ENCODE measurements at regions not wholly inside any gene's neighbourhood (a gene's known extent, or its start where the extent isn't known, plus 50 kb on each side); places are given as distances from the start of the nearest gene placed in this dataset.

DNA sequence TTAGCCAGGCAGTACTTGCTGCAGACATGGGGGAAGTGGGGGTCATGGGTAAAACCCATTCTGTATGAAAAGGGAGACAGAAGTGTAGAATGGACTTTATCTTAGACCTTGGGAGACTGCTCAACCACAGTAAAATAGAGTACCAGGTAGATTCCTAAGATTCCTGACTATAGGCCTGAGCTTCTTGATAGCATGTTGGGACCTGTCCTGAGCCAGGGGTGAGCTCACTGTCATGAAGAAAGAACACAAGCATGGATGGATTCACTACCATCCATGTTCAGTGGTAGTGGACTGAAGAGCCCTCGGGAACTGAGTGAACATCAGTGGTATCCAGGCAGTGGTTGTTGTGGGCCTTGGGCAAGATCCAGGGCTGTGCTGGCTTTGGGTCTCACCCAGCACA, 1003.8 kb downstream of the TMTC2 start:
- Histone ChIP-seq H3K4me3 (ENCODE audit: extremely low read depth, insufficient read depth, low read length, poor library complexity, severe bottlenecking) (no peak overlapping the region), H3K36me3 (ENCODE audit: control insufficient read depth, insufficient read depth, low read length) (no peaks in the 10 kb centered on the region), H3K4me1 (ENCODE audit: control insufficient read depth, insufficient read depth, low read length, poor library complexity, severe bottlenecking) (no peaks in the 10 kb centered on the region), H3K9me3 (ENCODE audit: control insufficient read depth, low read length) (no peaks in the 10 kb centered on the region), H3K27ac (ENCODE audit: low read depth, low read length, severe bottlenecking) (no peak overlapping the region)
- 80 to 100% methylated on average over 1 of the region's 1 CpG for WGBS, 2 experiments (ENCODE audit: insufficient coverage in 2 of 2)

DNA sequence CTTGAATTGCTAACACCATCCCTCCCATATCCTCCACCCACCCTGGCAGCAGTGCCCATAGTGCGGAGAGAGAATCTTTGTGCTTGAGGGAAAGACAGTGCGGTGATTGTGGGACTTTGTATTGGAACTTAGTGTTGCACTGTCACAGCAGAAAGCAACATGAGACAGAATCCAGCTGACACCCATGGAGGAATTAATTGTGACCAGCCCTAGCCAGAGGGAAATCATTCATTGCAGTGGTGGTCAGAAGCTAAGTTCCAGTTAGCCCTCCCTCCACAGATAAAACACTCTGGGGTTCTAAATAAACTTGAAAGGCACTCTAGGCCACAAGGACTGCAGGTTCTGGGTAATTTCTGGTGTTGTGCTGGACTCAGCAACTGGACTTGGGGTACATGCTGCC, 1002.6 kb downstream of the TMTC2 start:
- H3K4me1 ChIP-seq (ENCODE audit: control insufficient read depth, insufficient read depth, low read length, poor library complexity, severe bottlenecking): no peaks in the 10 kb centered on the region
- 84% methylated on average over 2 of the region's 2 CpGs; no CpG with 5 or more reads in 1 of the 2 experiments for WGBS, 2 experiments (ENCODE audit: insufficient coverage in 2 of 2)
- no peaks in the 10 kb centered on the region for H3K36me3 ChIP-seq (ENCODE audit: control insufficient read depth, insufficient read depth, low read length)
- H3K27ac ChIP-seq (ENCODE audit: low read depth, low read length, severe bottlenecking): no peak overlapping the region
- no peak overlapping the region for H3K4me3 ChIP-seq (ENCODE audit: extremely low read depth, insufficient read depth, low read length, poor library complexity, severe bottlenecking)
- no peaks in the 10 kb centered on the region for H3K9me3 ChIP-seq (ENCODE audit: control insufficient read depth, low read length)

- Histone ChIP-seq H3K4me1 (ENCODE audit: control insufficient read depth, insufficient read depth, low read length, poor library complexity, severe bottlenecking) (no peaks in the 10 kb centered on the region), H3K9me3 (ENCODE audit: control insufficient read depth, low read length) (no peaks in the 10 kb centered on the region), H3K27ac (ENCODE audit: low read depth, low read length, severe bottlenecking) (no peak overlapping the region), H3K36me3 (ENCODE audit: control insufficient read depth, insufficient read depth, low read length) (no peaks in the 10 kb centered on the region), H3K4me3 (ENCODE audit: extremely low read depth, insufficient read depth, low read length, poor library complexity, severe bottlenecking) (no peak overlapping the region)
- WGBS, 2 experiments (ENCODE audit: insufficient coverage in 2 of 2): 84 to 88% methylated on average over 4 to 5 of the region's 5 CpGs
These were observed 990.1 kb downstream of the TMTC2 start for GRCh38 chr12:83676781-83677295.

- WGBS, 2 experiments (ENCODE audit: insufficient coverage in 2 of 2): 91 to 100% methylated on average over 1 of the region's 2 CpGs
- Histone ChIP-seq H3K36me3 (ENCODE audit: control insufficient read depth, insufficient read depth, low read length) (no peaks in the 10 kb centered on the region), H3K4me1 (ENCODE audit: control insufficient read depth, insufficient read depth, low read length, poor library complexity, severe bottlenecking) (no peaks in the 10 kb centered on the region), H3K9me3 (ENCODE audit: control insufficient read depth, low read length) (no peaks in the 10 kb centered on the region), H3K27ac (ENCODE audit: low read depth, low read length, severe bottlenecking) (no peak overlapping the region), H3K4me3 (ENCODE audit: extremely low read depth, insufficient read depth, low read length, poor library complexity, severe bottlenecking) (no peak overlapping the region)
These were observed 980.0 kb downstream of the TMTC2 start for GRCh38 chr12:83666690-83667089.

DNA sequence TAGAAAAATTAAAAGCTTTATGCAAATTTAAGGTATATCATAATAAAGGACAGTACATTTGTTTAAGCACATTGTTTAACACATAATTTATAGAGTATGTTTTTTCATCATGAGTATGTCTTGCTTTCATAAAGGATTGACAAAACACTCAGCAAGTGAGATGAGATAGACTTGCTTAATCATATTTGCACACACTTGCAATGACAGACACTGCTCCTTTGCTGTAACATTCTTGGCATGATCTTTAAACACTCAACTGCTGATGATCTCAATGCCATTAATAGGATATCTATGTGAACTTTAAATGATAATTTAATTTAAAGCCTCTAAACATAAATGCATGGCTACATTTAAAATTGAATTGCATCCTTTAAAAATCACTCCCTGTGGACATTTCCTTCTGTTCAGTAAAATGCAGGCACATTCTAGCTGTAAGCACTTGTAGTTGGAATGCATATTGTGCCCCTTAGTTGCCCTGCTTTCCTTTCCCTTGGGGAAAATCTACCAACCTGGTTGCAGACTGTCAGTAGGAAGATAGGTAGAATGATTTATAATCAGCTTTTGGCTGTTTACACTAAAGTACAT, 979.0 kb downstream of the TMTC2 start:
- H3K4me3 ChIP-seq (ENCODE audit: extremely low read depth, insufficient read depth, low read length, poor library complexity, severe bottlenecking): no peak overlapping the region
- H3K27ac ChIP-seq (ENCODE audit: low read depth, low read length, severe bottlenecking): no peak overlapping the region
- no peaks in the 10 kb centered on the region for H3K9me3 ChIP-seq (ENCODE audit: control insufficient read depth, low read length)
- H3K4me1 ChIP-seq (ENCODE audit: control insufficient read depth, insufficient read depth, low read length, poor library complexity, severe bottlenecking): no peaks in the 10 kb centered on the region
- no peaks in the 10 kb centered on the region for H3K36me3 ChIP-seq (ENCODE audit: control insufficient read depth, insufficient read depth, low read length)

DNA sequence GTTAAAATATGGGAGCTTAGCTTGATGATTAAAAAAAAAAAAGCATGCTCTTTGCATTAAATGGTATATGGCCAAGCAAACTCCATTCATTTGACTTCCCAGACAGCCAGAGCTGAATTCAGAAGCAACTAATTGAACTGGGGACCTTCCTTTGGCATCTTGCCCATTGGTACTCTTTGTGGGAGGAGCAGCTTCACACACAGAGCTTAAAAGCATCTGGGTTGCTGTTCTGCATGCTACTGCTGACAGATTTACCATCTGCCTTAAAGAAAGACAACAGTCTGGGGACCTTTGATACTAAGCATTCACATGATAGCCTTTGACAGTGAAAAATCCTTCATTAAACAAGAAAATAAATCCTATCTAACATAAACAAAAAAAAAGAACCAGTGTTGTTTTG, 977.9 kb downstream of the TMTC2 start:
- H3K36me3 ChIP-seq (ENCODE audit: control insufficient read depth, insufficient read depth, low read length): no peaks in the 10 kb centered on the region
- no peaks in the 10 kb centered on the region for H3K4me1 ChIP-seq (ENCODE audit: control insufficient read depth, insufficient read depth, low read length, poor library complexity, severe bottlenecking)
- H3K9me3 ChIP-seq (ENCODE audit: control insufficient read depth, low read length): no peaks in the 10 kb centered on the region
- no peak overlapping the region for H3K4me3 ChIP-seq (ENCODE audit: extremely low read depth, insufficient read depth, low read length, poor library complexity, severe bottlenecking)
- no peak overlapping the region for H3K27ac ChIP-seq (ENCODE audit: low read depth, low read length, severe bottlenecking)

DNA sequence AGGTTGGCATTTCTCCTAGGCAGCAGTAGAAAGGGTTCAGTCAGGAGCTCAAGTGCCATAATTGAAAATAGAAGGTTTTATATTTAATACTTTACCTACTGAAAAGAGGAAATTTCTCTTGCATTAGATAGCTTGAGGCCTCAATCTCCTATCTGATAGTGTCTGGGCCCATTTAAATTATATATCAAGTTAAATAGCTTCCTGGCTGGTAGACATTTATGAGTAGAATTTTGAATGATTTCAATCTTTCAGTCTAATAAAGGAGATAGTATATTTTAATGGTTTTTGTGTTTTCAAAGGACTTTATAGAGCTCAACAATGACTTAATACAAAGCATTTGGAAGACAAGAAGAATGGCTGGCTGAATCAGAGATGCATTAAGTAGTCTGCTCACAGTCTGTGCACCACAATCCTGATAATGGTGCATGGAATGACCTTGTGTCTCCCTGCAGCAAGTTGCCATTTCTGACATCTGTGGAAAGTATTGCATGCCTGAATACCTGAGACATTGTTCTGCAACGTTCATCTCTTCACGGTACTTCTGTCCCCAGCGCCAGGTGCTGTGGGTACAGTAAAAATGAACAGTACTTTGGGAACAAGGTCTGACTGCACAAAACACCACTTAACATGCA, 974.1 kb downstream of the TMTC2 start:
- WGBS, 2 experiments (ENCODE audit: insufficient coverage in 2 of 2): 94% methylated on average over 2 of the region's 3 CpGs; no CpG with 5 or more reads in 1 of the 2 experiments
- no peaks in the 10 kb centered on the region for H3K36me3 ChIP-seq (ENCODE audit: control insufficient read depth, insufficient read depth, low read length)
- no peaks in the 10 kb centered on the region for H3K9me3 ChIP-seq (ENCODE audit: control insufficient read depth, low read length)
- H3K27ac ChIP-seq (ENCODE audit: low read depth, low read length, severe bottlenecking): no peak overlapping the region
- no peak overlapping the region for H3K4me3 ChIP-seq (ENCODE audit: extremely low read depth, insufficient read depth, low read length, poor library complexity, severe bottlenecking)
- no peaks in the 10 kb centered on the region for H3K4me1 ChIP-seq (ENCODE audit: control insufficient read depth, insufficient read depth, low read length, poor library complexity, severe bottlenecking)

- no peaks in the 10 kb centered on the region for H3K36me3 ChIP-seq (ENCODE audit: control insufficient read depth, insufficient read depth, low read length)
- H3K27ac ChIP-seq (ENCODE audit: low read depth, low read length, severe bottlenecking): no peak overlapping the region
- no peaks in the 10 kb centered on the region for H3K4me1 ChIP-seq (ENCODE audit: control insufficient read depth, insufficient read depth, low read length, poor library complexity, severe bottlenecking)
- no peak overlapping the region for H3K4me3 ChIP-seq (ENCODE audit: extremely low read depth, insufficient read depth, low read length, poor library complexity, severe bottlenecking)
- H3K9me3 ChIP-seq (ENCODE audit: control insufficient read depth, low read length): no peaks in the 10 kb centered on the region
- WGBS, 2 experiments (ENCODE audit: insufficient coverage in 2 of 2): 100% methylated on average over 2 of the region's 2 CpGs; no CpG with 5 or more reads in 1 of the 2 experiments
These were observed 972.6 kb downstream of the TMTC2 start for GRCh38 chr12:83659321-83659720.

- 89% methylated on average over 1 of the region's 2 CpGs; no CpG with 5 or more reads in 1 of the 2 experiments for WGBS, 2 experiments (ENCODE audit: insufficient coverage in 2 of 2)
- Histone ChIP-seq H3K36me3 (ENCODE audit: control insufficient read depth, insufficient read depth, low read length) (no peaks in the 10 kb centered on the region), H3K4me3 (ENCODE audit: extremely low read depth, insufficient read depth, low read length, poor library complexity, severe bottlenecking) (no peak overlapping the region), H3K27ac (ENCODE audit: low read depth, low read length, severe bottlenecking) (no peak overlapping the region), H3K4me1 (ENCODE audit: control insufficient read depth, insufficient read depth, low read length, poor library complexity, severe bottlenecking) (no peaks in the 10 kb centered on the region), H3K9me3 (ENCODE audit: control insufficient read depth, low read length) (no peaks in the 10 kb centered on the region)
These were observed 969.3 kb downstream of the TMTC2 start for GRCh38 chr12:83656004-83656403.

- no peaks in the 10 kb centered on the region for H3K9me3 ChIP-seq (ENCODE audit: control insufficient read depth, low read length)
- H3K36me3 ChIP-seq (ENCODE audit: control insufficient read depth, insufficient read depth, low read length): no peaks in the 10 kb centered on the region
- H3K27ac ChIP-seq (ENCODE audit: low read depth, low read length, severe bottlenecking): no peak overlapping the region
- no peak overlapping the region for H3K4me3 ChIP-seq (ENCODE audit: extremely low read depth, insufficient read depth, low read length, poor library complexity, severe bottlenecking)
- WGBS, 2 experiments (ENCODE audit: insufficient coverage in 2 of 2): 80 to 86% methylated on average over 1 of the region's 3 CpGs
- no peaks in the 10 kb centered on the region for H3K4me1 ChIP-seq (ENCODE audit: control insufficient read depth, insufficient read depth, low read length, poor library complexity, severe bottlenecking)
These were observed 955.5 kb downstream of the TMTC2 start for GRCh38 chr12:83642205-83642604.

DNA sequence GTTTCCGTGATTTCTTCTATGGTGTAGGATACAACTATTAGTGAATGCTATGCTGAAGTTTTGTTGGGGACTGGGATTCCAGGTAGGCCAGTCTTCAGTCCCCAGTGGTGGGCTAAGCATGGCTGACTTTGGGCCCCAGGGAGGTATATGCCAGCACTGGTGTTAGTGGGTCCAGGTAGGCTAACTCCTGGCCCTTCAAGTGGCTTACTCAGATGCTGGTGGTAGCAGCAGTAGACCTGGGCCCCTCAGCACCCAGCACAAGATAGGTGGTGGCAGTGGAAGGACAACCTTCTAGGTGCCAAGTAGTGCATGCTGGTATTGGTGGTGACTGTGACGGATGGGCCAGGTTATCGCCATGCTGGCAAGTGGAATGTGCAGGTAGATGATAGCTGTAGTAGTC, 955.1 kb downstream of the TMTC2 start:
- no peak overlapping the region for H3K27ac ChIP-seq (ENCODE audit: low read depth, low read length, severe bottlenecking)
- H3K4me3 ChIP-seq (ENCODE audit: extremely low read depth, insufficient read depth, low read length, poor library complexity, severe bottlenecking): no peak overlapping the region
- no peaks in the 10 kb centered on the region for H3K9me3 ChIP-seq (ENCODE audit: control insufficient read depth, low read length)
- no peaks in the 10 kb centered on the region for H3K4me1 ChIP-seq (ENCODE audit: control insufficient read depth, insufficient read depth, low read length, poor library complexity, severe bottlenecking)
- WGBS, 2 experiments (ENCODE audit: insufficient coverage in 2 of 2): 93 to 97% methylated on average over 3 of the region's 3 CpGs
- H3K36me3 ChIP-seq (ENCODE audit: control insufficient read depth, insufficient read depth, low read length): no peaks in the 10 kb centered on the region

Data from mesodermal cell (in vitro differentiated cells).